ENCODE measurements at regions not wholly inside any gene's neighbourhood (a gene's known extent, or its start where the extent isn't known, plus 50 kb on each side); places are given as distances from the start of the nearest gene placed in this dataset.
"Not testable (repeated sequence)": the region's sequence is repeated elsewhere in the genome, so short reads cannot be mapped to it uniquely, and the experiment has no call there.

- peak in 2 of 51 donors; percentile 2 to 10 for DNase-seq
Measured at GRCh38 chr12:89783359-89784060, 74.9 kb upstream of the ATP2B1 start.

GRCh38 chr12:89782807-89783206 is 74.2 kb upstream of the ATP2B1 start:
- DNase-seq: no peak

GRCh38 chr12:89781946-89782550 is 73.4 kb upstream of the ATP2B1 start:
- DNase-seq: no peak

- no peak for DNase-seq
Measured at GRCh38 chr12:89781156-89781555, 72.5 kb upstream of the ATP2B1 start.

DNA sequence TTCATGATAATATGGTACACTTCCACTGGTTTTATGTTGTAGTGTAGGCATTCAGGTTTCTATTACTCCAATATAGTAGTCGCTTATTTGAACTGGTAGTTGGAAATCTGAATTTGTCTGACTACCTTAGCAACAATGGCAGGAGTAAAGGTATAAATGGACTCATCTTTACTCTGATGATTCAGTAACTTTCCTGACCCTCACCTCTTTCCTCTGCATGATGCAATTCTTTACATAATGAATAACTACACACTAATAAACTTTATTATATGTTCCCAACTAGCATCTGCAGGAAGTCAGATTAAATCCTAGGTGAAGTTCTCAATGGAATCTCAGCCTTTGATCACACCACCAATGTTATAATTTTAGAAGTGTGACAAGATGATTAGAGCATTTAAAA is 70.5 kb upstream of the ATP2B1 start:
- no peak for DNase-seq

- DNase-seq: no peak
Measured at GRCh38 chr12:89777733-89778379, 69.2 kb upstream of the ATP2B1 start.

DNA sequence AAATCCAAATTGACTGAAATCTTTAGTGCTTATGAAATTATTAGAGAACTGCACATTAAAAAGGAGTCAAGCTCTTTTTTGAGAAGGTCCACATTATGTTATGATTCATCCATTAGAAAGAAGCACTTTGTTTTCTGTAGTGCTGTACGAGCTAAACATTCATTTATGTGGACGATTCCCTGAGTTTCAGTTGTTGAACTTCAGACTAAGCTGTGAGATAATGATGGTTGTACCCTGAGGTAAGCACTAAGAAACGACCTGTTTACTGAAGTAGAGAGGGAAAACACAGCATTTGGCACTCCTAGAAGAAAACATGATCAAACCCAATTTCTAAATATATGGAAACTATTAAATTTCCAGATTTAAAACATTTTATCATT is 67.3 kb upstream of the ATP2B1 start:
- no peak for DNase-seq

- no peak for DNase-seq
Measured at GRCh38 chr12:89775063-89775985, 66.7 kb upstream of the ATP2B1 start.

GRCh38 chr12:89774645-89775044 is 66.0 kb upstream of the ATP2B1 start:
- no peak for DNase-seq

GRCh38 chr12:89770391-89770790 is 61.8 kb upstream of the ATP2B1 start:
- DNase-seq: no peak

- DNase-seq: no peak
Measured at GRCh38 chr12:89769483-89769818, 60.8 kb upstream of the ATP2B1 start.

DNA sequence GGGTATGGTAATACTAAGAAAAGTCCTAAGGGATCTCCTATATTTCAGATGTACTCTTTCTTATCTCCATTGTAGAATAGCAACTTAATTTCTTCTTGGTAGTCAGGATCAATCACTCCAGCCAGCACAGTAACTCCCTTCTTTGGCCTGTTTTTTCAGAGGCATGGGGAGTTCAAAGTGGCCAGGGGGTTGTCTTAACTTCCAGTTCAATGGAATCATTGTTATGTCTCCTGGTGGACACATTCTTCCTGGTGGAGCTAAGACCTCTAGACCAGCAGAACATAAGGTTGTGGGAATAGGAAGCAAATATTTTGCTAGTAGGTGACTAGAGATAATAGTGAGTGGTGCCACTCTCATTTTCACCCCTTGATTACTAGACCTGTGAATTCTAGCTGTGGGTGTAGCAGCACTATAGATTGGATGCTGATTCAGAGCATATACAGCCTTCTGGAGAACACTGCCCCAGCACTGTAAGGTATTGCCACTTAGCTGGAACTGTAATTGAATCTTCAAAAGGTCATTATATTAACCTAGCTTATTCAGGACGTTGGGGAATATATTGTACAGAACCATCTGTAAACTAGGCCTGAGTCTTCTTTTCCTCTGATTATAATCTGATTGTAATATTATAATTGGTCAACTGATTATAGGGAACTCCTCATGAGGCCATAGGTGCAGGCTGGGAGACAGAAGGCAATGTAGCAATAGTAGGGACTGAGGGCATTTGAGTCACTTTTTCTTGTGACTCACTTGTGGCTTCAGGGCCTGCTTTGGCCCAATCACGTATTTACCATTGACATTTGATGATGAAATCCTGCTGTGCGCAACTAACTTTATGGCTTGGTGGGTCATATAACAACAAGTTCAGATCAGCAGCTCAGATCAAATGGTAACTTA is 60.2 kb upstream of the ATP2B1 start:
- no peak for DNase-seq

GRCh38 chr12:89765959-89766824 is 57.6 kb upstream of the ATP2B1 start:
- DNase-seq: no peak

DNA sequence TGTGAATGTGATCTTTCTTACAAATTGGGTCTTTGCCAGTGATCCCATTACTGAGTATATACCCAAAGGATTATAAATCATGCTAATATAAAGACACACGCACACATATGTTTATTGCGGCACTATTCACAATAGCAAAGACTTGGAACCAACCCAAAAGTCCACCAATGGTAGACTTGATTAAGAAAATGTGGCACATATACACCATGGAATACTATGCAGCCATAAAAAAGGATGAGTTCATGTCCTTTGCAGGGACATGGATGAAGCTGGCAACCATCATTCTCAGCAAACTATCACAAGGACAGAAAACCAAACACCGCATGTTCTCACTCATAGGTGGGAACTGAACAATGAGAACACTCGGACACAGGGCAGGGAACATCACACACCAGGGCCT is 55.5 kb upstream of the ATP2B1 start:
- not testable (repeated sequence) for DNase-seq

DNA sequence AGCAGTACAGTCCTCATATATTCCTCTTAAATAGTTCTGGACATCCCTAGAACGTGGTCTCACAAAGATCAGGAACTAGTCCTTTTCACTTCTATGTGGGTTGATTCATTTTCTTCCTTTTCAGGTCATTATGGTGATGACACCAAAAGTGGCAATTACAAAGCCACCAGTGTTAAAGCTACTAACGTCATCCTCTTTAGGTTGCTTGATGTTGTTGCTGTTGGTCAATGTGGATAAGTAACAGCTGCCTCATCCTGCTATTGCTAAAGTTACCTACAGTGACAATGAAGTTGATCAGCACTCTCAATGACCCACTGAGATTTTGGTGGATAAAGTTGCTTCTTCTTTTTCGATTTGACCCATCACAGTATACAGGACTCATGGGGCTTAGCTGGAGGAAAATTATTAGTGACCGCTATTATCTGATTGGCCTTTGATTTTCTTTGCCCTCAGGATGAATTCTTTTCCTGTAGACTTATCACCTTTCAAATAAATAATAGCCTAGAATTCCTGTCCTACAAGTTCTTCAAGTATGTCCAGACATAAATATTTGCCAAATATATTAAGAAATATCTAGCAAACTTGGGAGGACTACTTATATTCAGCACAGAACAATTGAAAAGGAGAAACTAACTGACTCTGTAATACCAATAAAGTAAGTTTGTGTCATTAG is 54.0 kb upstream of the ATP2B1 start:
- DNase-seq: no peak

DNA sequence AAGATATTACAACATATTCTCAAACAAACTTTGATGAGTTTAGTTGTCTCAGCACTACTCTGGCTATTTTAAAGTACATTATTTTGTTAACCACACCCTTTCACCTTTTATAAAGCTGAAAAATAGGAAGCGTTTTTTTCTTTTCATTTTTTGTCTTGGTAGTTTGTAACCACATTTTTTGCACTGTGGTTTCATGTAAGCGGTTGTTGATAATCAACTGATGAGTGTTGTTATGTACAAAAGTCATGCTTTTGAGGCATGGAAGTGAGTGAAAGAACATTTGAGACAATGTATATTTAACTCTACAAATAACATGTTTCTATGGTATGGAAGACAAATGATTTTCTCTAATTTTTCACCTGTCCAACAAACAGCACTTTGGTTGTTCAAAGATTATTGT is 52.1 kb upstream of the ATP2B1 start:
- no peak for DNase-seq

Data from hypothalamus (tissue), 51 donors.